H1 (cell line): ENCODE measurements at regions not wholly inside any gene's neighbourhood (a gene's known extent, or its start where the extent isn't known, plus 50 kb on each side); places are given as distances from the start of the nearest gene placed in this dataset.

ENCODE experiments used
- CTCF ChIA-PET: fragments of 300-600 bp; sonication (Branson Sonifier 250); formaldehyde crosslinking; loops from one replicate; lab custom pipeline; 2021; ENCODE audit not compliant: partially characterized antibody; lab: Charles Lee
- POLR2A ChIA-PET: fragments of 300-600 bp; sonication (Branson Sonifier 250); formaldehyde crosslinking; loops from one replicate; lab custom pipeline; 2021; ENCODE audit warnings: inconsistent platforms; ENCODE audit not compliant: partially characterized antibody; lab: Charles Lee
- DNase-seq, 2 experiments: peaks; one replicate each; pipeline versions ENCODE4 v3.0.0 to v3.0.0-alpha.2; 2010 to 2022; ENCODE audit warnings: low spot score in 2 of 2, low read depth in 1 of 2, mixed read lengths in 1 of 2
- FAIRE-seq: peaks from 2 replicates; lab custom pipeline; 2011; peaks lifted over from hg19 to GRCh38; lab: Jason Lieb, UNC
- H2AFZ ChIP-seq: 2 replicates; pipeline ENCODE4 v1.8.1; 2012; ENCODE audit warnings: low read length, inconsistent platforms
- H2AK5ac ChIP-seq: 2 replicates; pipeline ENCODE4 v1.6.1; 2013; ENCODE audit warnings: low read depth, low read length
- H2BK120ac ChIP-seq: replicated peaks from 2 replicates; pipeline ENCODE3; 2013; ENCODE audit warnings: low read depth, low read length, inconsistent platforms
- H2BK12ac ChIP-seq: 2 replicates; pipeline ENCODE4 v1.6.1; 2013; ENCODE audit warnings: low read depth, low read length
- H2BK15ac ChIP-seq: 2 replicates; pipeline ENCODE4 v1.6.1; 2013; ENCODE audit warnings: low read length
- H2BK20ac ChIP-seq: 2 replicates; pipeline ENCODE4 v1.6.1; 2013; ENCODE audit warnings: low read length
- H2BK5ac ChIP-seq: 2 replicates; pipeline ENCODE4 v1.6.1; 2013; ENCODE audit warnings: low read depth, low read length
- H3K14ac ChIP-seq: 2 replicates; pipeline ENCODE4 v1.6.1; 2013; ENCODE audit warnings: inconsistent platforms; ENCODE audit not compliant: insufficient read length
- H3K18ac ChIP-seq: 2 replicates; pipeline ENCODE4 v1.6.1; 2013; ENCODE audit warnings: low read length; ENCODE audit errors: extremely low read depth
- H3K23ac ChIP-seq: 2 replicates; pipeline ENCODE4 v1.6.1; 2013; ENCODE audit warnings: inconsistent platforms; ENCODE audit not compliant: insufficient read length
- H3K23me2 ChIP-seq: 2 replicates; pipeline ENCODE4 v1.6.1; 2013; ENCODE audit warnings: low read depth, low read length
- H3K27ac ChIP-seq: 2 replicates; pipeline ENCODE4 v1.6.1; 2011; ENCODE audit warnings: low read depth, low read length, inconsistent platforms
- H3K27me3 ChIP-seq, 4 experiments: replicated peaks in 1 of 4; 1 replicate in 1 of 4; 2 replicates in 3 of 4; pipeline versions ENCODE4 v1.6.1 to v1.8.1; 2011 to 2013; ENCODE audit warnings: low read length in 3 of 4, mild to moderate bottlenecking in 3 of 4, inconsistent platforms in 2 of 4, mixed read lengths in 2 of 4, moderate library complexity in 1 of 4; ENCODE audit not compliant: control insufficient read depth in 3 of 4, insufficient read depth in 3 of 4; ENCODE audit errors: extremely low read depth in 1 of 4
- H3K36me3 ChIP-seq, 4 experiments: 2 replicates each; pipeline versions ENCODE4 v1.6.1 to v1.8.1; 2011 to 2013; ENCODE audit warnings: mild to moderate bottlenecking in 4 of 4, low read length in 3 of 4, moderate library complexity in 2 of 4, control low read depth in 1 of 4, inconsistent platforms in 1 of 4; ENCODE audit not compliant: insufficient read depth in 4 of 4, control insufficient read depth in 2 of 4
- H3K4ac ChIP-seq: replicated peaks from 2 replicates; pipeline ENCODE3; 2013; ENCODE audit warnings: low read length, low read depth, mixed read lengths, inconsistent platforms; ENCODE audit not compliant: insufficient read length
- H3K4me1 ChIP-seq, 4 experiments: replicated peaks in 1 of 4; 1 replicate in 1 of 4; 2 replicates in 3 of 4; pipeline versions ENCODE4 v1.6.1 to v1.8.1; 2011 to 2013; ENCODE audit warnings: low read length in 3 of 4, inconsistent platforms in 2 of 4, mixed read lengths in 1 of 4; ENCODE audit not compliant: insufficient read depth in 4 of 4, control insufficient read depth in 3 of 4
- H3K4me2 ChIP-seq, 2 experiments: 2 replicates each; pipeline versions ENCODE4 v1.6.1 to v1.8.1; 2011 to 2013; ENCODE audit warnings: low read depth in 2 of 2, low read length in 2 of 2, control low read depth in 1 of 2, inconsistent platforms in 1 of 2, mild to moderate bottlenecking in 1 of 2; ENCODE audit not compliant: insufficient read depth in 1 of 2
- H3K4me3 ChIP-seq, 4 experiments: fragments of 200-600, 300-600 bp in 1 of 4; sonication (generic), shearing (Covaris generic), sonication (Bioruptor Twin) in 1 of 4; 2 replicates each; pipeline versions ENCODE4 v1.5.1 to v1.8.1; 2011 to 2016; ENCODE audit warnings: low read length in 4 of 4, low read depth in 3 of 4, control low read depth in 2 of 4, inconsistent platforms in 2 of 4, mild to moderate bottlenecking in 2 of 4, mixed read lengths in 1 of 4, moderate library complexity in 1 of 4; ENCODE audit not compliant: insufficient read depth in 2 of 4; ENCODE audit errors: extremely low read depth in 1 of 4
- H3K56ac ChIP-seq: replicated peaks from 2 replicates; pipeline ENCODE3; 2013; ENCODE audit warnings: low read depth, mild to moderate bottlenecking, mixed read lengths, low read length, inconsistent platforms; ENCODE audit not compliant: insufficient read length
- H3K79me1 ChIP-seq: 2 replicates; pipeline ENCODE4 v1.6.1; 2013; ENCODE audit warnings: low read depth, low read length, control low read depth
- H3K79me2 ChIP-seq, 2 experiments: 2 replicates each; pipeline versions ENCODE4 v1.6.1 to v1.8.1; 2012 to 2013; ENCODE audit warnings: low read length in 2 of 2, mild to moderate bottlenecking in 2 of 2, inconsistent platforms in 1 of 2; ENCODE audit not compliant: insufficient read depth in 2 of 2, control insufficient read depth in 1 of 2
- H3K9ac ChIP-seq, 4 experiments: replicated peaks in 1 of 4; 1 replicate in 1 of 4; 2 replicates in 3 of 4; pipeline versions ENCODE4 v1.6.1 to v1.8.1; 2011 to 2013; ENCODE audit warnings: low read depth in 3 of 4, low read length in 3 of 4, control low read depth in 2 of 4, mild to moderate bottlenecking in 2 of 4, moderate library complexity in 2 of 4, inconsistent platforms in 1 of 4; ENCODE audit errors: extremely low read depth in 1 of 4
- H3K9me3 ChIP-seq, 2 experiments: 2 replicates each; pipeline versions ENCODE4 v1.6.1 to v1.8.1; 2012 to 2013; ENCODE audit warnings: mild to moderate bottlenecking in 2 of 2, moderate library complexity in 2 of 2, control low read depth in 1 of 2, inconsistent platforms in 1 of 2, low read depth in 1 of 2, low read length in 1 of 2, mixed read lengths in 1 of 2; ENCODE audit not compliant: insufficient read depth in 2 of 2
- H4K20me1 ChIP-seq, 2 experiments: replicated peaks in 1 of 2; 2 replicates each; pipeline versions ENCODE3 to v1.8.1; 2011 to 2013; ENCODE audit warnings: inconsistent platforms in 2 of 2, low read length in 2 of 2, mild to moderate bottlenecking in 1 of 2; ENCODE audit not compliant: insufficient read depth in 2 of 2, control insufficient read depth in 1 of 2
- H4K5ac ChIP-seq: 2 replicates; pipeline ENCODE4 v1.6.1; 2013; ENCODE audit warnings: low read length, low read depth, mixed read lengths, inconsistent platforms; ENCODE audit not compliant: insufficient read length
- H4K8ac ChIP-seq: 2 replicates; pipeline ENCODE4 v1.8.0; 2013; ENCODE audit warnings: mild to moderate bottlenecking, moderate library complexity, low read length, inconsistent platforms; ENCODE audit not compliant: insufficient read depth; ENCODE audit errors: extremely low read depth
- H4K91ac ChIP-seq: replicated peaks from 2 replicates; pipeline ENCODE3; 2013; ENCODE audit warnings: low read length, mixed read lengths, inconsistent platforms; ENCODE audit not compliant: insufficient read length
- ATF3 ChIP-seq: IDR thresholded peaks from 2 replicates; pipeline ENCODE4 v1.6.1; 2011; ENCODE audit warnings: low read depth, mild to moderate bottlenecking, low read length; ENCODE audit not compliant: insufficient read depth
- CBX5 ChIP-seq: fragments of 300-800, 300-1000 bp; sonication (generic); IDR thresholded peaks from 2 replicates; pipeline ENCODE4 v1.7.1; 2016; ENCODE audit warnings: antibody characterized with exemption, low read length, low read depth
- HDAC2 ChIP-seq, 2 experiments: fragments of 300-600 bp in 1 of 2; sonication (generic) in 1 of 2; IDR thresholded peaks; 2 replicates each; pipeline ENCODE4 v1.6.1; 2011 to 2012; ENCODE audit warnings: low read depth in 2 of 2, low read length in 2 of 2, mild to moderate bottlenecking in 2 of 2, moderate library complexity in 2 of 2, borderline replicate concordance in 1 of 2, inconsistent platforms in 1 of 2
- NANOG ChIP-seq: IDR thresholded peaks from 2 replicates; pipeline ENCODE4 v1.6.1; 2011; ENCODE audit warnings: low read length, low read depth, mild to moderate bottlenecking, inconsistent platforms; ENCODE audit not compliant: insufficient read depth, poor library complexity, severe bottlenecking
- POLR2A ChIP-seq, 2 experiments: IDR thresholded peaks; 1 replicate in 1 of 2; 2 replicates in 1 of 2; pipeline ENCODE4 v1.6.1; 2011; ENCODE audit warnings: low read depth in 2 of 2, low read length in 2 of 2, mild to moderate bottlenecking in 2 of 2; ENCODE audit errors: control extremely low read depth in 1 of 2
- WGBS, 2 experiments: shearing (Covaris generic) in 1 of 2; methylation state at CpG; one replicate each; pipeline versions ENCODE4 v1.1.6 to v1.1.7; 2013 to 2015; ENCODE audit warnings: low lambda C conversion rate in 2 of 2, mixed read lengths in 2 of 2, inconsistent platforms in 1 of 2, low coverage in 1 of 2, missing lambda C conversion rate in 1 of 2; ENCODE audit not compliant: insufficient replicate concordance in 2 of 2, insufficient coverage in 1 of 2, insufficient read length in 1 of 2; ENCODE audit errors: extremely low coverage in 1 of 2, missing lambda C conversion rate in 1 of 2; 5-methylcytosine and 5-hydroxymethylcytosine counted together
- TF ChIP-seq, protein P1 (sequence below): IDR thresholded peaks from 2 replicates; pipeline ENCODE4 v1.6.1; 2012; ENCODE audit warnings: inconsistent platforms
- TF ChIP-seq, protein P2 (sequence below): IDR thresholded peaks from 2 replicates; pipeline ENCODE4 v1.6.1; 2011; ENCODE audit warnings: low read length, improper control_type of control experiment
- TF ChIP-seq, protein P3 (sequence below), 3 experiments: IDR thresholded peaks; 1 replicate in 2 of 3; 2 replicates in 1 of 3; pipeline versions ENCODE4 v1.5.1 to v1.6.1; 2011; ENCODE audit warnings: low read length in 3 of 3, mild to moderate bottlenecking in 3 of 3, inconsistent platforms in 2 of 3, low read depth in 1 of 3, moderate library complexity in 1 of 3; ENCODE audit not compliant: insufficient read depth in 1 of 3; ENCODE audit errors: control extremely low read depth in 1 of 3

- H2AFZ ChIP-seq, result no peak overlapping the region
- H3K4me2 ChIP-seq, result no peak overlapping the region
- WGBS, 2 experiments, result 80% methylated on average over 11 of the region's 14 CpGs; no CpG with 5 or more reads in 1 of the 2 experiments
- H3K9ac ChIP-seq, result no peak overlapping the region
- H3K23me2 ChIP-seq, result no peaks in the 10 kb centered on the region
- no peak overlapping the region for H3K56ac ChIP-seq
- H3K4ac ChIP-seq, result no peak overlapping the region
- H3K9me3 ChIP-seq, result no peaks in the 10 kb centered on the region
- H4K5ac ChIP-seq, result no peak overlapping the region
- H2BK20ac ChIP-seq, result no peak overlapping the region
- H3K4me1 ChIP-seq, result peaks cover 0 to 4% (median 2%) of the 10 kb centered on the region in 4 experiments; a peak in 3 of 7 replicates
- H2BK5ac ChIP-seq, result no peak overlapping the region
- H4K91ac ChIP-seq, result no peak overlapping the region
- no peaks in the 10 kb centered on the region for H3K79me2 ChIP-seq
- no peak overlapping the region for H2BK15ac ChIP-seq
- H3K27ac ChIP-seq, result no peak overlapping the region
- H2BK120ac ChIP-seq, result no peak overlapping the region
- H3K18ac ChIP-seq, result no peak overlapping the region
- ChIA-PET POLR2A (no interaction called here), CTCF (no interaction called here)
- no peak overlapping the region for H4K8ac ChIP-seq
- TF ChIP-seq CBX5 (no peak), NANOG (no peak), ATF3 (no peak), POLR2A (IDR thresholded peaks at IDR 0.05; ENCODE audit: control extremely low read depth in 1 of 2, low read depth in 2 of 2, low read length in 2 of 2) (no peak), HDAC2 (IDR thresholded peaks at IDR 0.05; ENCODE audit: borderline replicate concordance in 1 of 2, low read depth in 2 of 2, low read length in 2 of 2) (no peak)
- TF ChIP-seq, protein P1, sequence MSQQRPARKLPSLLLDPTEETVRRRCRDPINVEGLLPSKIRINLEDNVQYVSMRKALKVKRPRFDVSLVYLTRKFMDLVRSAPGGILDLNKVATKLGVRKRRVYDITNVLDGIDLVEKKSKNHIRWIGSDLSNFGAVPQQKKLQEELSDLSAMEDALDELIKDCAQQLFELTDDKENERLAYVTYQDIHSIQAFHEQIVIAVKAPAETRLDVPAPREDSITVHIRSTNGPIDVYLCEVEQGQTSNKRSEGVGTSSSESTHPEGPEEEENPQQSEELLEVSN, result no peak
- TF ChIP-seq, protein P2, sequence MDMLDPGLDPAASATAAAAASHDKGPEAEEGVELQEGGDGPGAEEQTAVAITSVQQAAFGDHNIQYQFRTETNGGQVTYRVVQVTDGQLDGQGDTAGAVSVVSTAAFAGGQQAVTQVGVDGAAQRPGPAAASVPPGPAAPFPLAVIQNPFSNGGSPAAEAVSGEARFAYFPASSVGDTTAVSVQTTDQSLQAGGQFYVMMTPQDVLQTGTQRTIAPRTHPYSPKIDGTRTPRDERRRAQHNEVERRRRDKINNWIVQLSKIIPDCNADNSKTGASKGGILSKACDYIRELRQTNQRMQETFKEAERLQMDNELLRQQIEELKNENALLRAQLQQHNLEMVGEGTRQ, result no peak
- TF ChIP-seq, protein P3, sequence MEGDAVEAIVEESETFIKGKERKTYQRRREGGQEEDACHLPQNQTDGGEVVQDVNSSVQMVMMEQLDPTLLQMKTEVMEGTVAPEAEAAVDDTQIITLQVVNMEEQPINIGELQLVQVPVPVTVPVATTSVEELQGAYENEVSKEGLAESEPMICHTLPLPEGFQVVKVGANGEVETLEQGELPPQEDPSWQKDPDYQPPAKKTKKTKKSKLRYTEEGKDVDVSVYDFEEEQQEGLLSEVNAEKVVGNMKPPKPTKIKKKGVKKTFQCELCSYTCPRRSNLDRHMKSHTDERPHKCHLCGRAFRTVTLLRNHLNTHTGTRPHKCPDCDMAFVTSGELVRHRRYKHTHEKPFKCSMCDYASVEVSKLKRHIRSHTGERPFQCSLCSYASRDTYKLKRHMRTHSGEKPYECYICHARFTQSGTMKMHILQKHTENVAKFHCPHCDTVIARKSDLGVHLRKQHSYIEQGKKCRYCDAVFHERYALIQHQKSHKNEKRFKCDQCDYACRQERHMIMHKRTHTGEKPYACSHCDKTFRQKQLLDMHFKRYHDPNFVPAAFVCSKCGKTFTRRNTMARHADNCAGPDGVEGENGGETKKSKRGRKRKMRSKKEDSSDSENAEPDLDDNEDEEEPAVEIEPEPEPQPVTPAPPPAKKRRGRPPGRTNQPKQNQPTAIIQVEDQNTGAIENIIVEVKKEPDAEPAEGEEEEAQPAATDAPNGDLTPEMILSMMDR (IDR thresholded peaks at IDR 0.05; ENCODE audit: control extremely low read depth in 1 of 3, insufficient read depth in 1 of 3, low read depth in 1 of 3, low read length in 3 of 3), result peak; percentile 9 to 30 (median 29); a peak in 3 of 4 replicates
- H3K27me3 ChIP-seq, result no peaks in the 10 kb centered on the region
- H4K20me1 ChIP-seq, result no peaks in the 10 kb centered on the region
- FAIRE-seq (no peak), DNase-seq (no peak)
- H2BK12ac ChIP-seq, result no peak overlapping the region
- no peak overlapping the region for H2AK5ac ChIP-seq
- no peak overlapping the region for H3K14ac ChIP-seq
- H3K79me1 ChIP-seq, result no peaks in the 10 kb centered on the region
- no peaks in the 10 kb centered on the region for H3K36me3 ChIP-seq
- H3K4me3 ChIP-seq, result no peak overlapping the region
- no peak overlapping the region for H3K23ac ChIP-seq
Measured at GRCh38 chr14:86217523-86217922, 687.6 kb downstream of the FLRT2 start.
